Mammary epithelial cell (primary cell): ENCODE measurements at regions not wholly inside any gene's neighbourhood (a gene's known extent, or its start where the extent isn't known, plus 50 kb on each side); places are given as distances from the start of the nearest gene placed in this dataset.

Experiments used
- EZH2 ChIP-seq: IDR thresholded peaks from 2 replicates; pipeline ENCODE4 v1.6.1; 2012; ENCODE audit warnings: low read length, inconsistent platforms, borderline replicate concordance
- TF ChIP-seq, protein P1 (sequence below), 2 donors: IDR thresholded peaks in 1 of 2; conservative IDR thresholded peaks in 1 of 2; 2 replicates each; pipeline ENCODE4 v1.5.1; 2011 to 2012; ENCODE audit warnings: inconsistent platforms in 2 of 2, low read length in 2 of 2, mild to moderate bottlenecking in 2 of 2, control low read depth in 1 of 2, low read depth in 1 of 2; ENCODE audit not compliant: insufficient read depth in 1 of 2; ENCODE audit errors: extremely low read depth in 1 of 2

GRCh38 chr14:86513056-86513455, 983.1 kb downstream of the FLRT2 start:
- TF ChIP-seq, protein P1, sequence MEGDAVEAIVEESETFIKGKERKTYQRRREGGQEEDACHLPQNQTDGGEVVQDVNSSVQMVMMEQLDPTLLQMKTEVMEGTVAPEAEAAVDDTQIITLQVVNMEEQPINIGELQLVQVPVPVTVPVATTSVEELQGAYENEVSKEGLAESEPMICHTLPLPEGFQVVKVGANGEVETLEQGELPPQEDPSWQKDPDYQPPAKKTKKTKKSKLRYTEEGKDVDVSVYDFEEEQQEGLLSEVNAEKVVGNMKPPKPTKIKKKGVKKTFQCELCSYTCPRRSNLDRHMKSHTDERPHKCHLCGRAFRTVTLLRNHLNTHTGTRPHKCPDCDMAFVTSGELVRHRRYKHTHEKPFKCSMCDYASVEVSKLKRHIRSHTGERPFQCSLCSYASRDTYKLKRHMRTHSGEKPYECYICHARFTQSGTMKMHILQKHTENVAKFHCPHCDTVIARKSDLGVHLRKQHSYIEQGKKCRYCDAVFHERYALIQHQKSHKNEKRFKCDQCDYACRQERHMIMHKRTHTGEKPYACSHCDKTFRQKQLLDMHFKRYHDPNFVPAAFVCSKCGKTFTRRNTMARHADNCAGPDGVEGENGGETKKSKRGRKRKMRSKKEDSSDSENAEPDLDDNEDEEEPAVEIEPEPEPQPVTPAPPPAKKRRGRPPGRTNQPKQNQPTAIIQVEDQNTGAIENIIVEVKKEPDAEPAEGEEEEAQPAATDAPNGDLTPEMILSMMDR (conservative IDR thresholded peaks at IDR 0.05 in 1 of 2, IDR thresholded peaks at IDR 0.05 in 1 of 2; ENCODE audit: extremely low read depth in 1 of 2, insufficient read depth in 1 of 2, low read depth in 1 of 2, low read length in 2 of 2): no peak
- no peak for TF ChIP-seq EZH2
